GOT3 (cell line): ENCODE measurements at regions not wholly inside any gene's neighbourhood (a gene's known extent, or its start where the extent isn't known, plus 50 kb on each side); places are given as distances from the start of the nearest gene placed in this dataset.

Experiments used
- DNase-seq: peaks from one replicate; lab custom pipeline; 2025; ENCODE audit warnings: mixed read lengths; lab: John Stamatoyannopoulos, UW

GRCh38 chr12:60138526-60138925 is 542.7 kb downstream of the SLC16A7 start:
- no peak for DNase-seq

GRCh38 chr12:60144395-60144794 is 548.6 kb downstream of the SLC16A7 start:
- no peak for DNase-seq

- DNase-seq = no peak
These were observed 552.3 kb downstream of the SLC16A7 start for GRCh38 chr12:60148109-60148508.

- no peak for DNase-seq
These were observed 553.0 kb downstream of the SLC16A7 start for GRCh38 chr12:60148831-60149230.

GRCh38 chr12:60152756-60153155 is 556.9 kb downstream of the SLC16A7 start:
- no peak for DNase-seq

- no peak for DNase-seq
These were observed 563.9 kb downstream of the SLC16A7 start for GRCh38 chr12:60159761-60160160.

- DNase-seq = no peak
These were observed 567.3 kb downstream of the SLC16A7 start for GRCh38 chr12:60162988-60163720.

GRCh38 chr12:60165781-60166180 is 570.0 kb downstream of the SLC16A7 start:
- no peak for DNase-seq

- no peak for DNase-seq
These were observed 572.6 kb downstream of the SLC16A7 start for GRCh38 chr12:60168441-60168840.

- DNase-seq = no peak
These were observed 574.1 kb downstream of the SLC16A7 start for GRCh38 chr12:60169904-60170303.

- DNase-seq = no peak
These were observed 576.7 kb downstream of the SLC16A7 start for GRCh38 chr12:60172266-60173211.

GRCh38 chr12:60173224-60174170 is 577.7 kb downstream of the SLC16A7 start:
- no peak for DNase-seq

- DNase-seq = no peak
These were observed 578.6 kb downstream of the SLC16A7 start for GRCh38 chr12:60174476-60174875.

GRCh38 chr12:60174941-60175340 is 579.1 kb downstream of the SLC16A7 start:
- no peak for DNase-seq

GRCh38 chr12:60176891-60177290 is 581.1 kb downstream of the SLC16A7 start:
- no peak for DNase-seq

GRCh38 chr12:60180298-60180697 is 584.5 kb downstream of the SLC16A7 start:
- no peak for DNase-seq

- no peak for DNase-seq
These were observed 586.5 kb downstream of the SLC16A7 start for GRCh38 chr12:60182354-60182753.

- no peak for DNase-seq
These were observed 588.3 kb downstream of the SLC16A7 start for GRCh38 chr12:60184096-60184495.

GRCh38 chr12:60185060-60185459 is 589.2 kb downstream of the SLC16A7 start:
- no peak for DNase-seq

GRCh38 chr12:60191271-60191670 is 595.4 kb downstream of the SLC16A7 start:
- DNase-seq = no peak

GRCh38 chr12:60191676-60192359 is 596.0 kb downstream of the SLC16A7 start:
- no peak for DNase-seq
